CD8-positive, alpha-beta memory T cell (primary cell): ENCODE measurements at regions not wholly inside any gene's neighbourhood (a gene's known extent, or its start where the extent isn't known, plus 50 kb on each side); places are given as distances from the start of the nearest gene placed in this dataset.
A peak's percentile ranks its signal among the peaks of the same experiment; 100 is the strongest.

Source experiments
- CTCF ChIA-PET: fragments of 350-600 bp; sonication (Branson Sonifier 250); formaldehyde crosslinking; loops from one replicate; lab custom pipeline; 2021; ENCODE audit warnings: antibody characterized with exemption; lab: Charles Lee
- POLR2A ChIA-PET: fragments of 350-600 bp; sonication (Branson Sonifier 250); formaldehyde crosslinking; loops from one replicate; lab custom pipeline; 2021; ENCODE audit warnings: antibody characterized with exemption; lab: Charles Lee
- DNase-seq, 5 donors: peaks; one replicate each; pipeline versions ENCODE4 v3.0.0 to v3.0.0-alpha.2; 2020 to 2022; ENCODE audit warnings: mixed read lengths in 1 of 5
- H3K27ac ChIP-seq: one replicate; pipeline ENCODE4 v1.7.0; 2013; ENCODE audit warnings: low read depth, mild to moderate bottlenecking, low read length, moderate library complexity
- H3K27me3 ChIP-seq: 2 replicates; pipeline ENCODE4 v1.7.0; 2013; ENCODE audit warnings: low read length, mild to moderate bottlenecking; ENCODE audit not compliant: insufficient read depth, poor library complexity, severe bottlenecking
- H3K36me3 ChIP-seq: 2 replicates; pipeline ENCODE4 v1.7.0; 2013; ENCODE audit warnings: mild to moderate bottlenecking, low read length, moderate library complexity; ENCODE audit not compliant: insufficient read depth
- H3K4me1 ChIP-seq: 2 replicates; pipeline ENCODE4 v1.7.0; 2013; ENCODE audit warnings: mild to moderate bottlenecking, low read length, moderate library complexity; ENCODE audit not compliant: insufficient read depth
- H3K4me3 ChIP-seq: 2 replicates; pipeline ENCODE4 v1.7.0; 2013; ENCODE audit warnings: mild to moderate bottlenecking, low read length
- H3K9me3 ChIP-seq: 2 replicates; pipeline ENCODE4 v1.7.0; 2013; ENCODE audit warnings: mild to moderate bottlenecking, low read length
- H3K27ac Mint-ChIP-seq, 8 donors: one replicate each; pipeline ENCODE4 v1.8.0; 2020 to 2021; ENCODE audit warnings: mixed read lengths in 8 of 8, mild to moderate bottlenecking in 6 of 8, inconsistent platforms in 3 of 8, moderate library complexity in 3 of 8
- H3K27me3 Mint-ChIP-seq, 2 donors: one replicate each; pipeline ENCODE4 v1.8.0; 2020 to 2021; ENCODE audit warnings: mixed read lengths in 2 of 2, mild to moderate bottlenecking in 1 of 2, moderate library complexity in 1 of 2
- H3K36me3 Mint-ChIP-seq, 3 donors: one replicate each; pipeline ENCODE4 v1.8.0; 2020 to 2021; ENCODE audit warnings: mixed read lengths in 3 of 3, inconsistent platforms in 1 of 3, mild to moderate bottlenecking in 1 of 3
- H3K4me1 Mint-ChIP-seq, 3 donors: one replicate each; pipeline ENCODE4 v1.8.0; 2020 to 2021; ENCODE audit warnings: mixed read lengths in 3 of 3, inconsistent platforms in 1 of 3, mild to moderate bottlenecking in 1 of 3
- H3K4me3 Mint-ChIP-seq, 7 donors: one replicate each; pipeline ENCODE4 v1.8.0; 2020 to 2021; ENCODE audit warnings: mixed read lengths in 7 of 7, mild to moderate bottlenecking in 6 of 7, moderate library complexity in 4 of 7, inconsistent platforms in 2 of 7
- H3K9me3 Mint-ChIP-seq, 5 donors: one replicate each; pipeline ENCODE4 v1.8.0; 2020 to 2022; ENCODE audit warnings: mixed read lengths in 5 of 5, mild to moderate bottlenecking in 3 of 5, moderate library complexity in 2 of 5, inconsistent platforms in 1 of 5

- H3K4me1 ChIP-seq, result no peaks in the 10 kb centered on the region
- H3K27me3 Mint-ChIP-seq, result no peaks in the 10 kb centered on the region
- H3K27me3 ChIP-seq, result no peaks in the 10 kb centered on the region
- POLR2A ChIA-PET, result no interaction called here
- peaks cover 0 to 4% (median 3%) of the 10 kb centered on the region in 5 donors for H3K9me3 Mint-ChIP-seq
- no peak overlapping the region for H3K27ac Mint-ChIP-seq
- H3K27ac ChIP-seq, result no peak overlapping the region
- no peak overlapping the region for H3K4me3 Mint-ChIP-seq
- H3K4me3 ChIP-seq, result no peak overlapping the region
- CTCF ChIA-PET, result no interaction called here
- H3K9me3 ChIP-seq, result no peaks in the 10 kb centered on the region
- DNase-seq, result no peak
- no peaks in the 10 kb centered on the region for H3K36me3 Mint-ChIP-seq
- H3K36me3 ChIP-seq, result no peaks in the 10 kb centered on the region
- no peaks in the 10 kb centered on the region for H3K4me1 Mint-ChIP-seq
Measured at GRCh38 chr11:100543386-100543785, 143.7 kb upstream of the ARHGAP42 start.

DNA sequence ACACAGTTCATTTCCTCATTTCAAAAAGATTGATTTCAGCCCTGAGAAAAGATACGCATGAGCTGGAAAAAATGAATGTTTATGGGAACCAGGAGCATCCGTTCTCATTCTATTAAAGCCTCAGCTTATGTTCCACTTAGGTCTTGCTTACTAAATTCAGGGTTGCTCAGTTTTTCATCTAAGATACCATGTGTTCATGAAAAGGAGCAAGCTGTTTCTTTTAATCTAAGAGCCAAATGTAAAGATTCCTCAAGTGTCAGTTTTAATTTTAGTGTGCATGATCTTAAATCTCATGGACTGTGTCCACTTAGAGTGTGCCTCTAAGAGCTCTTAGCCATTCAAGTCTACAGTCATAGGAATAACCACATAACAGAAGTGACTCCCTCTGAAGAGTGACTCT, 141.5 kb upstream of the ARHGAP42 start:
- H3K4me3 Mint-ChIP-seq, result no peak overlapping the region

GRCh38 chr11:100545970-100546369, 141.1 kb upstream of the ARHGAP42 start:
- Histone ChIP-seq H3K9me3 (no peaks in the 10 kb centered on the region), H3K27me3 (no peaks in the 10 kb centered on the region), H3K4me1 (no peaks in the 10 kb centered on the region), H3K36me3 (no peaks in the 10 kb centered on the region), H3K27ac (no peak overlapping the region), H3K4me3 (no peak overlapping the region)
- Mint-ChIP-seq H3K27ac (no peak overlapping the region), H3K27me3 (no peaks in the 10 kb centered on the region), H3K4me3 (no peak overlapping the region), H3K9me3 (peaks cover 2 to 5% (median 4%) of the 10 kb centered on the region in 5 donors), H3K4me1 (no peaks in the 10 kb centered on the region), H3K36me3 (no peaks in the 10 kb centered on the region)
- CTCF ChIA-PET, result no interaction called here
- no peak for DNase-seq
- POLR2A ChIA-PET, result no interaction called here

More for the DNA sequence above, 141.5 kb upstream of the ARHGAP42 start:
- Mint-ChIP-seq H3K27me3 (no peaks in the 10 kb centered on the region), H3K4me1 (no peaks in the 10 kb centered on the region), H3K9me3 (peaks cover 2 to 5% (median 4%) of the 10 kb centered on the region in 5 donors), H3K27ac (no peak overlapping the region), H3K36me3 (no peaks in the 10 kb centered on the region)
- Histone ChIP-seq H3K27me3 (no peaks in the 10 kb centered on the region), H3K9me3 (no peaks in the 10 kb centered on the region), H3K36me3 (no peaks in the 10 kb centered on the region), H3K4me3 (no peak overlapping the region), H3K4me1 (no peaks in the 10 kb centered on the region), H3K27ac (no peak overlapping the region)
- DNase-seq, result no peak
- ChIA-PET POLR2A (no interaction called here), CTCF (no interaction called here)

- no peaks in the 10 kb centered on the region for H3K36me3 ChIP-seq
- no peak for DNase-seq
- Mint-ChIP-seq H3K9me3 (peaks cover 0 to 5% (median 2%) of the 10 kb centered on the region in 5 donors), H3K27me3 (no peaks in the 10 kb centered on the region), H3K36me3 (no peaks in the 10 kb centered on the region), H3K27ac (peak overlapping the region in 1 of 8 donors; percentile 66), H3K4me3 (no peak overlapping the region), H3K4me1 (no peaks in the 10 kb centered on the region)
- H3K27me3 ChIP-seq, result no peaks in the 10 kb centered on the region
- H3K9me3 ChIP-seq, result no peaks in the 10 kb centered on the region
- no peak overlapping the region for H3K4me3 ChIP-seq
- no peak overlapping the region for H3K27ac ChIP-seq
- ChIA-PET POLR2A (no interaction called here), CTCF (no interaction called here)
- no peaks in the 10 kb centered on the region for H3K4me1 ChIP-seq
Measured at GRCh38 chr11:100546714-100547113, 140.4 kb upstream of the ARHGAP42 start.

GRCh38 chr11:100550298-100550697, 136.8 kb upstream of the ARHGAP42 start:
- H3K27ac Mint-ChIP-seq, result no peak overlapping the region
- DNase-seq, result no peak
- POLR2A ChIA-PET, result no interaction called here

GRCh38 chr11:100550912-100551632, 136.0 kb upstream of the ARHGAP42 start:
- no peaks in the 10 kb centered on the region for H3K4me1 ChIP-seq
- ChIA-PET POLR2A (no interaction called here), CTCF (no interaction called here)
- no peak overlapping the region for H3K4me3 Mint-ChIP-seq
- no peaks in the 10 kb centered on the region for H3K4me1 Mint-ChIP-seq
- H3K27ac ChIP-seq, result no peak overlapping the region
- no peak overlapping the region for H3K4me3 ChIP-seq
- no peaks in the 10 kb centered on the region for H3K36me3 ChIP-seq
- H3K36me3 Mint-ChIP-seq, result no peaks in the 10 kb centered on the region
- H3K9me3 ChIP-seq, result no peaks in the 10 kb centered on the region
- no peaks in the 10 kb centered on the region for H3K27me3 Mint-ChIP-seq
- no peaks in the 10 kb centered on the region for H3K27me3 ChIP-seq
- DNase-seq, result no peak
- no peak overlapping the region for H3K27ac Mint-ChIP-seq
- H3K9me3 Mint-ChIP-seq, result peaks cover 2 to 15% (median 7%) of the 10 kb centered on the region in 5 donors

More at GRCh38 chr11:100550298-100550697, 136.8 kb upstream of the ARHGAP42 start:
- H3K36me3 ChIP-seq, result no peaks in the 10 kb centered on the region
- H3K9me3 ChIP-seq, result no peaks in the 10 kb centered on the region
- no peak overlapping the region for H3K4me3 ChIP-seq
- no peaks in the 10 kb centered on the region for H3K4me1 ChIP-seq
- peaks cover 2 to 15% (median 4%) of the 10 kb centered on the region in 5 donors for H3K9me3 Mint-ChIP-seq
- CTCF ChIA-PET, result no interaction called here
- no peaks in the 10 kb centered on the region for H3K27me3 ChIP-seq
- H3K27me3 Mint-ChIP-seq, result no peaks in the 10 kb centered on the region
- no peaks in the 10 kb centered on the region for H3K36me3 Mint-ChIP-seq
- H3K27ac ChIP-seq, result no peak overlapping the region
- no peak overlapping the region for H3K4me3 Mint-ChIP-seq
- no peaks in the 10 kb centered on the region for H3K4me1 Mint-ChIP-seq

- no peak overlapping the region for H3K27ac ChIP-seq
- H3K4me1 ChIP-seq, result no peaks in the 10 kb centered on the region
- ChIA-PET CTCF (no interaction called here), POLR2A (no interaction called here)
- H3K27me3 Mint-ChIP-seq, result no peaks in the 10 kb centered on the region
- no peak overlapping the region for H3K4me3 ChIP-seq
- peaks cover 2 to 20% (median 10%) of the 10 kb centered on the region in 5 donors for H3K9me3 Mint-ChIP-seq
- H3K27ac Mint-ChIP-seq, result no peak overlapping the region
- H3K27me3 ChIP-seq, result no peaks in the 10 kb centered on the region
- no peaks in the 10 kb centered on the region for H3K36me3 ChIP-seq
- no peak overlapping the region for H3K4me3 Mint-ChIP-seq
- H3K36me3 Mint-ChIP-seq, result no peaks in the 10 kb centered on the region
- no peaks in the 10 kb centered on the region for H3K4me1 Mint-ChIP-seq
- no peaks in the 10 kb centered on the region for H3K9me3 ChIP-seq
- DNase-seq, result no peak
Measured at GRCh38 chr11:100555931-100556330, 131.2 kb upstream of the ARHGAP42 start.

GRCh38 chr11:100556781-100557180, 130.3 kb upstream of the ARHGAP42 start:
- Mint-ChIP-seq H3K4me1 (no peaks in the 10 kb centered on the region), H3K9me3 (peaks cover 2 to 23% (median 10%) of the 10 kb centered on the region in 5 donors), H3K27ac (no peak overlapping the region), H3K27me3 (no peaks in the 10 kb centered on the region), H3K36me3 (no peaks in the 10 kb centered on the region), H3K4me3 (no peak overlapping the region)
- Histone ChIP-seq H3K4me1 (no peaks in the 10 kb centered on the region), H3K27ac (no peak overlapping the region), H3K27me3 (no peaks in the 10 kb centered on the region), H3K4me3 (no peak overlapping the region), H3K9me3 (no peaks in the 10 kb centered on the region), H3K36me3 (no peaks in the 10 kb centered on the region)
- POLR2A ChIA-PET, result no interaction called here
- CTCF ChIA-PET, result no interaction called here
- DNase-seq, result no peak
